Mammary epithelial cell (primary cell): ENCODE measurements at regions not wholly inside any gene's neighbourhood (a gene's known extent, or its start where the extent isn't known, plus 50 kb on each side); places are given as distances from the start of the nearest gene placed in this dataset.

ENCODE experiments used
- EZH2 ChIP-seq: IDR thresholded peaks from 2 replicates; pipeline ENCODE4 v1.6.1; 2012; ENCODE audit warnings: low read length, inconsistent platforms, borderline replicate concordance
- TF ChIP-seq, protein P1 (sequence below), 2 donors: IDR thresholded peaks in 1 of 2; conservative IDR thresholded peaks in 1 of 2; 2 replicates each; pipeline ENCODE4 v1.5.1; 2011 to 2012; ENCODE audit warnings: inconsistent platforms in 2 of 2, low read length in 2 of 2, mild to moderate bottlenecking in 2 of 2, control low read depth in 1 of 2, low read depth in 1 of 2; ENCODE audit not compliant: insufficient read depth in 1 of 2; ENCODE audit errors: extremely low read depth in 1 of 2

DNA sequence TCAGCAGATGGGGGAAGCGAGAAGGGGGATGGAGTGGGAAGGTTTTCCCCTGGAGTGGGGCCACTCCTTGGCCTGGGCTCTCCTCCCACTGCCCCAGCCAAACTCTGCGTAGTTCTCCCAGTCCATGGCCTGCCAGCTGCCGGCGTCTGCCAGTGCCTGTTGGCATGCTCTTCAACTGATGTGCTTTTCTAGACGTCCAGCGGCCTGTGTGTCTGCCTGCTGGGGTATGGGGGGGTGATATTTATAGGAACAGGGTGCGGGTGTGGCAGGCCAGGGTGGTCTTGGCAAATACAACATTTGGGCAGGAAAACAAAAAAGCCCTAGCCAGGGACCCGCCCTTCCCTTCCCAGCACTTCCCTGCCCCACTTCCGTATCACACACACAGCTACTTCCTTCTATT lies 786.3 kb upstream of the NOVA1 start:
- TF ChIP-seq, protein P1, sequence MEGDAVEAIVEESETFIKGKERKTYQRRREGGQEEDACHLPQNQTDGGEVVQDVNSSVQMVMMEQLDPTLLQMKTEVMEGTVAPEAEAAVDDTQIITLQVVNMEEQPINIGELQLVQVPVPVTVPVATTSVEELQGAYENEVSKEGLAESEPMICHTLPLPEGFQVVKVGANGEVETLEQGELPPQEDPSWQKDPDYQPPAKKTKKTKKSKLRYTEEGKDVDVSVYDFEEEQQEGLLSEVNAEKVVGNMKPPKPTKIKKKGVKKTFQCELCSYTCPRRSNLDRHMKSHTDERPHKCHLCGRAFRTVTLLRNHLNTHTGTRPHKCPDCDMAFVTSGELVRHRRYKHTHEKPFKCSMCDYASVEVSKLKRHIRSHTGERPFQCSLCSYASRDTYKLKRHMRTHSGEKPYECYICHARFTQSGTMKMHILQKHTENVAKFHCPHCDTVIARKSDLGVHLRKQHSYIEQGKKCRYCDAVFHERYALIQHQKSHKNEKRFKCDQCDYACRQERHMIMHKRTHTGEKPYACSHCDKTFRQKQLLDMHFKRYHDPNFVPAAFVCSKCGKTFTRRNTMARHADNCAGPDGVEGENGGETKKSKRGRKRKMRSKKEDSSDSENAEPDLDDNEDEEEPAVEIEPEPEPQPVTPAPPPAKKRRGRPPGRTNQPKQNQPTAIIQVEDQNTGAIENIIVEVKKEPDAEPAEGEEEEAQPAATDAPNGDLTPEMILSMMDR (conservative IDR thresholded peaks at IDR 0.05 in 1 of 2, IDR thresholded peaks at IDR 0.05 in 1 of 2; ENCODE audit: extremely low read depth in 1 of 2, insufficient read depth in 1 of 2, low read depth in 1 of 2, low read length in 2 of 2) = no peak
- no peak for TF ChIP-seq EZH2
